Neuronal stem cell (in vitro differentiated cells): ENCODE measurements at regions not wholly inside any gene's neighbourhood (a gene's known extent, or its start where the extent isn't known, plus 50 kb on each side); places are given as distances from the start of the nearest gene placed in this dataset.
A peak's percentile ranks its signal among the peaks of the same experiment; 100 is the strongest.

Experiments
- DNase-seq: peaks from one replicate; pipeline ENCODE4 v3.0.0-alpha.2; 2013; ENCODE audit warnings: low spot score
- H2AFZ ChIP-seq: one replicate; pipeline ENCODE4 v1.6.1; 2013; ENCODE audit warnings: mild to moderate bottlenecking, low read length, inconsistent platforms
- H2AK5ac ChIP-seq: 2 replicates; pipeline ENCODE4 v1.6.1; 2013; ENCODE audit warnings: low read depth, mild to moderate bottlenecking, inconsistent platforms, low read length, moderate library complexity, mixed read lengths
- H2BK120ac ChIP-seq: 2 replicates; pipeline ENCODE4 v1.6.1; 2013; ENCODE audit warnings: low read depth, mild to moderate bottlenecking, inconsistent platforms, low read length, moderate library complexity, mixed read lengths
- H2BK12ac ChIP-seq: one replicate; pipeline ENCODE4 v1.6.1; 2013; ENCODE audit warnings: low read length, inconsistent platforms
- H2BK15ac ChIP-seq: 2 replicates; pipeline ENCODE4 v1.6.1; 2013; ENCODE audit warnings: mild to moderate bottlenecking, low read length, inconsistent platforms, mixed read lengths
- H2BK5ac ChIP-seq: one replicate; pipeline ENCODE4 v1.6.1; 2013; ENCODE audit warnings: inconsistent platforms, mild to moderate bottlenecking, low read length, moderate library complexity
- H3K14ac ChIP-seq: one replicate; pipeline ENCODE4 v1.6.1; 2013; ENCODE audit warnings: low read length, inconsistent platforms
- H3K18ac ChIP-seq: 2 replicates; pipeline ENCODE4 v1.6.1; 2013; ENCODE audit warnings: low read length, inconsistent platforms
- H3K23ac ChIP-seq: 2 replicates; pipeline ENCODE4 v1.6.1; 2013; ENCODE audit warnings: low read depth, mild to moderate bottlenecking, mixed read lengths, low read length, inconsistent platforms; ENCODE audit not compliant: poor library complexity
- H3K27ac ChIP-seq: replicated peaks from 3 replicates; pipeline ENCODE4 v1.5.1; 2013; ENCODE audit warnings: low read length, inconsistent platforms
- H3K27me3 ChIP-seq, 3 experiments: 2 replicates each; pipeline ENCODE4 v1.6.1; 2013; ENCODE audit warnings: low read length in 3 of 3, mild to moderate bottlenecking in 2 of 3, inconsistent platforms in 1 of 3, low read depth in 1 of 3, mixed read lengths in 1 of 3, moderate library complexity in 1 of 3; ENCODE audit not compliant: control insufficient read depth in 3 of 3, insufficient read depth in 3 of 3
- H3K36me3 ChIP-seq, 2 donors: replicated peaks in 1 of 2; 2 replicates each; pipeline ENCODE4 v1.6.1; 2013; ENCODE audit warnings: low read length in 2 of 2; ENCODE audit not compliant: control insufficient read depth in 2 of 2, insufficient read depth in 2 of 2
- H3K4ac ChIP-seq: 2 replicates; pipeline ENCODE4 v1.6.1; 2013; ENCODE audit warnings: inconsistent platforms, mild to moderate bottlenecking, low read length, moderate library complexity
- H3K4me1 ChIP-seq, 2 donors: 1 replicate in 1 of 2; 2 replicates in 1 of 2; pipeline ENCODE4 v1.6.1; 2013; ENCODE audit warnings: low read length in 2 of 2, low read depth in 1 of 2; ENCODE audit not compliant: control insufficient read depth in 2 of 2, insufficient read depth in 1 of 2
- H3K4me2 ChIP-seq: one replicate; pipeline ENCODE4 v1.6.1; 2013; ENCODE audit warnings: mild to moderate bottlenecking, low read length, inconsistent platforms; ENCODE audit not compliant: insufficient read depth, poor library complexity, severe bottlenecking
- H3K4me3 ChIP-seq, 2 donors: 2 replicates each; pipeline ENCODE4 v1.5.1; 2013; ENCODE audit warnings: low read length in 2 of 2, mild to moderate bottlenecking in 2 of 2, inconsistent platforms in 1 of 2, moderate library complexity in 1 of 2
- H3K79me1 ChIP-seq: one replicate; pipeline ENCODE4 v1.6.1; 2013; ENCODE audit warnings: low read depth, mild to moderate bottlenecking, inconsistent platforms, low read length, moderate library complexity
- H3K9ac ChIP-seq: one replicate; pipeline ENCODE4 v1.6.1; 2013; ENCODE audit warnings: mild to moderate bottlenecking, low read depth, low read length, inconsistent platforms; ENCODE audit not compliant: poor library complexity
- H3K9me3 ChIP-seq, 2 donors: replicated peaks in 1 of 2; 2 replicates each; pipeline versions ENCODE3 to v1.6.1; 2013; ENCODE audit warnings: low read length in 2 of 2, mild to moderate bottlenecking in 2 of 2, inconsistent platforms in 1 of 2, low read depth in 1 of 2, mixed read lengths in 1 of 2, moderate library complexity in 1 of 2; ENCODE audit not compliant: control insufficient read depth in 2 of 2, insufficient read depth in 1 of 2
- H4K8ac ChIP-seq: one replicate; pipeline ENCODE4 v1.6.1; 2013; ENCODE audit warnings: low read depth, mild to moderate bottlenecking, inconsistent platforms, low read length, moderate library complexity
- H4K91ac ChIP-seq: one replicate; pipeline ENCODE4 v1.6.1; 2013; ENCODE audit warnings: low read length, low read depth, mild to moderate bottlenecking, inconsistent platforms; ENCODE audit not compliant: poor library complexity
- WGBS, 2 donors: extraction: QIAGEN DNeasy Blood & Tissue Kit; methylation state at CpG; one replicate each; pipeline ENCODE4 v1.1.7; 2013; ENCODE audit warnings: missing lambda C conversion rate in 2 of 2, mixed read lengths in 1 of 2; ENCODE audit not compliant: insufficient read length in 2 of 2, insufficient replicate concordance in 1 of 2; ENCODE audit errors: extremely low coverage in 2 of 2; 5-methylcytosine and 5-hydroxymethylcytosine counted together

DNA sequence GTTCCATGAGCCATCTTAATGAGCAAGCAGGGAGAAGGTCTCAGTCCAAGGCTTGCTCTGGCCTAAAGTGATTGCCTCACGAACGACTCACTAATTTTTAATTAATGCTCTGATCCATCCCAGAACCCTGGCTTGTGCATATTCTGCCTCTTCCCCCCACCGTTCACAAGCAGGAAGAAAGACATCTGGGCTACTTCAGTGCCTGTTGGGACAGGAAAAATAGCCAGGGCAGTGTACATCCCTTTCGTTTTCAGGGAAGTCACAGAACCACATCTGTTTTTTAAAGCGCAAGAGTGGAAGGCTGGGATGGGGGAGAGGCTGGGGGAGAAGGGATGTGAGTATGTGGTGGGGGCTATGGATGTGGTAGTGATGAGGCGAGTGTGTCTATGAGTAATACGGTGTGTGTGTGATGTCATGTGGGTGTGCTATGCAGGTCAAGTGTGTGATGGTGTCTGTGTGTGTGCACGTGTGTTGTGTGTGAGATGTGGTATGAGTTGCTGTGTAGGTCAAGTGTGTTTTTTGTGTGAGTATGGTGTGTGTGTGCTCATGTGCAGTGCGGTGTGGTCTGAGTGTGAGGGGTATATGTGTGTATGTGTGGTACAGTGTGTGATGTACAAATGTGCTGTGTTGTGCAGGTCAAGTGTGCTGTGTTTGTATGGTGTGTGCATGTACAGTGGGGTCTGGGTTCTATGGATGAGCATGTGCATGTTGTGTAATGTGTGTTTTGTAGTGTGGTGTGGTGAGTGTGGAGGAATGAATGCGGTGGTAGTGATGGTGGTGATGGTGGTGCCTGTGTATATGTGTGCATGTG lies 64.9 kb upstream of the SYT6 start:
- peak overlapping the region in 1 of 2 donors; percentile 5 for H3K4me3 ChIP-seq
- WGBS, 2 donors: 100% methylated on average over 1 to 3 of the region's 10 CpGs
- H3K4ac ChIP-seq: peak overlapping the region; percentile 25

DNA sequence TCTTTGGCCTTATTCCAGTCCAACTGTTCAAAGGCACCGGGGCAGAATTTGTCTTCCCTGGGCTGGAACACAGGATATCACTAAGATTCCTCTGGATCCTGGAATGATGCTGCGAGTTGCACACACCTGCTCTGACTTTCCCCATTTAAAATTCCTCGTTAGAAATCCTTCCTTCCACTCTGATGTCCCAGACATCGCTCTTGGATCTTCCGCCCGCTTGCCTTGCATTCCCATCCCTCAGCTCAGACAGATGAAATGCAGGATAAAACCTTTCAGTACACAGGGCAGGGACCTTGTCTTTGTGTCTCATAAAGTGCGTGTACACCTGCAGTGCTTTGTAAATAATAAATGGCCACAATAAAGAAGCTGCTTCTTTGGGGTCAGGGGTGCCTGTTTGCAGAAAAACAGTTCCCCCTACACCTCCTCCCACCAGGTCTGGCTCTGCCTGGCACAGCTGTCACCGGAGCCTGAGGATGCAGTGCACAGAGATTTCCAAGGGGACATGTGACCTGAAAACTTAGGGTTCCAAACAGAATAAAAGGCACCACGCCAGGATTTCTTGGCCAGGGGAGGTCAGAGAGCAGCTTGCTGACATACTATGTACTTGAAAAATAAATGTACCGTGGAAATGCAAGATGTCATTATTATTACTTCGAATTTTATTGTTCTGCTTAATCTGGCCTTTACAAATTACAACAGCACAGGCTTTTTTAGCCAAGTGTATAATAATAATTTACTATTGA lies 62.9 kb upstream of the SYT6 start:
- Histone ChIP-seq H2BK120ac (no peak overlapping the region), H3K27me3 (peaks cover 0 to 6% (median 0%) of the 10 kb centered on the region in 3 experiments), H3K27ac (no peak overlapping the region), H2BK12ac (no peak overlapping the region), H4K8ac (no peak overlapping the region), H3K36me3 (no peaks in the 10 kb centered on the region), H3K23ac (no peak overlapping the region), H3K9me3 (no peaks in the 10 kb centered on the region), H2BK15ac (no peak overlapping the region), H3K79me1 (no peaks in the 10 kb centered on the region), H2AFZ (no peak overlapping the region), H2AK5ac (no peak overlapping the region), H3K4me3 (no peak overlapping the region), H3K9ac (no peak overlapping the region), H3K4me1 (peaks cover 0 to 7% of the 10 kb centered on the region in 2 donors), H3K4ac (no peak overlapping the region), H3K18ac (no peak overlapping the region), H3K4me2 (no peak overlapping the region), H3K14ac (no peak overlapping the region), H4K91ac (no peak overlapping the region), H2BK5ac (no peak overlapping the region)
- WGBS, 2 donors: no CpG with 5 or more reads among the region's 11 CpGs
- no peak for DNase-seq

More for the DNA sequence above, 64.9 kb upstream of the SYT6 start:
- Histone ChIP-seq H3K23ac (peak overlapping the region; percentile 51), H4K91ac (peak overlapping the region; percentile 49), H2BK12ac (no peak overlapping the region), H3K79me1 (no peaks in the 10 kb centered on the region), H2BK120ac (no peak overlapping the region), H3K9me3 (no peaks in the 10 kb centered on the region), H3K9ac (no peak overlapping the region), H2BK5ac (no peak overlapping the region), H3K18ac (peak overlapping the region; percentile 20), H2BK15ac (no peak overlapping the region), H3K27me3 (peaks cover 0 to 1% (median 0%) of the 10 kb centered on the region in 3 experiments), H2AFZ (no peak overlapping the region), H3K4me2 (no peak overlapping the region), H2AK5ac (peak overlapping the region; percentile 9), H4K8ac (peak overlapping the region; percentile 29), H3K14ac (peak overlapping the region; percentile 92), H3K27ac (no peak overlapping the region), H3K4me1 (peaks cover 0 to 7% of the 10 kb centered on the region in 2 donors), H3K36me3 (no peaks in the 10 kb centered on the region)
- no peak for DNase-seq

DNA sequence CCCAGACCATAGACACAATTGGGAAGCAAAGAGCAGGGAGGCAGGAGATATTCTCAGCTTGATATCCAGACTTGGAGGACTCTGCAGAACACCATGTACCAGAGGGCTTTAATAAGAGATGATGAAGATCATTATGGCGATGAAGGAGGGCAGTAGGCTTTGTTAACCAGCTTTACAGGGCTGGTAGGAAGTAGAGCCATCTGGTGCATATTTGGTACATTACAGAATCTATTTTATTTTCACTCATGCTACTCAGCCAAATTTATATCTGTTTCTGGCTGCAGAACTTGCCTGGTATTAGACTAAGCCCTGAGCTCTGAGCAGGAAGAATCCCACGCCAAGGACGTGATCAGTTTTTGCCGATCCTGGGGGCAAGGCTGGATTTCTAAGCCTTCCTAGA lies 61.8 kb upstream of the SYT6 start:
- no peak overlapping the region for H3K18ac ChIP-seq
- H2BK15ac ChIP-seq: no peak overlapping the region
- H3K23ac ChIP-seq: no peak overlapping the region
- no peak overlapping the region for H3K4me3 ChIP-seq
- H3K36me3 ChIP-seq: no peaks in the 10 kb centered on the region
- DNase-seq: no peak
- H2BK120ac ChIP-seq: no peak overlapping the region
- H3K9me3 ChIP-seq: no peaks in the 10 kb centered on the region
- no peak overlapping the region for H3K4ac ChIP-seq
- H4K91ac ChIP-seq: no peak overlapping the region
- peaks cover 0 to 6% (median 0%) of the 10 kb centered on the region in 3 experiments for H3K27me3 ChIP-seq
- H2BK5ac ChIP-seq: no peak overlapping the region
- H2AK5ac ChIP-seq: no peak overlapping the region
- H3K4me1 ChIP-seq: peaks cover 0 to 7% of the 10 kb centered on the region in 2 donors
- no peak overlapping the region for H2BK12ac ChIP-seq
- H3K79me1 ChIP-seq: no peaks in the 10 kb centered on the region
- H2AFZ ChIP-seq: no peak overlapping the region
- H4K8ac ChIP-seq: no peak overlapping the region
- no CpG with 5 or more reads among the region's 4 CpGs for WGBS, 2 donors
- H3K4me2 ChIP-seq: no peak overlapping the region
- no peak overlapping the region for H3K9ac ChIP-seq
- H3K27ac ChIP-seq: no peak overlapping the region
- no peak overlapping the region for H3K14ac ChIP-seq

DNA sequence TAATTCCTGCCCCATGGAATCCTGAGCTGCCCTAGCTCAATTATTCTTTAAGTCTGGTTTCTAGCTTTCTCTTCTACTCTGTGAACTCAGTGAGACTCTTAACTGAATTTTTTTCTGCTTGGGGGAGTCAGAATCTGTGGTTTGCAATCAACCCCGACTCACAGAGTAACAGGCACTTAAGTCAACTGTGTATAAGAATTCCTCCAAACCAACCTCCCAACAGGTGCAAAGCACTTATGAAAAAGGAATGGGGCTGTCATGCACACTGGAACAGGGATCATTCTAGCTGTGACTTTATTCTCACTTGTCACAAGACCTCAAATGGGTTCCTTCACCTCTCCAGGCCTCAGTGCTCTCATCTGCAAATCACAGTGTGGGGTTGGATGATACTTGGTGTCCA lies 60.3 kb upstream of the SYT6 start:
- H2BK5ac ChIP-seq: no peak overlapping the region
- no peak overlapping the region for H2BK12ac ChIP-seq
- peaks cover 0 to 6% (median 0%) of the 10 kb centered on the region in 3 experiments for H3K27me3 ChIP-seq
- H3K23ac ChIP-seq: no peak overlapping the region
- H3K9ac ChIP-seq: no peak overlapping the region
- H3K14ac ChIP-seq: no peak overlapping the region
- H3K4me2 ChIP-seq: no peak overlapping the region
- no peak overlapping the region for H4K91ac ChIP-seq
- peaks cover 0 to 5% of the 10 kb centered on the region in 2 donors for H3K4me1 ChIP-seq
- H4K8ac ChIP-seq: no peak overlapping the region
- H2BK120ac ChIP-seq: no peak overlapping the region
- no peak overlapping the region for H2AK5ac ChIP-seq
- WGBS, 2 donors: no CpG with 5 or more reads among the region's 1 CpG
- no peak overlapping the region for H2BK15ac ChIP-seq
- no peak overlapping the region for H3K18ac ChIP-seq
- no peaks in the 10 kb centered on the region for H3K79me1 ChIP-seq
- DNase-seq: no peak
- no peaks in the 10 kb centered on the region for H3K36me3 ChIP-seq
- no peak overlapping the region for H3K4ac ChIP-seq
- no peak overlapping the region for H2AFZ ChIP-seq
- no peaks in the 10 kb centered on the region for H3K9me3 ChIP-seq
- H3K4me3 ChIP-seq: no peak overlapping the region
- no peak overlapping the region for H3K27ac ChIP-seq
